ENCODE measurements at regions not wholly inside any gene's neighbourhood (a gene's known extent, or its start where the extent isn't known, plus 50 kb on each side); places are given as distances from the start of the nearest gene placed in this dataset.
A peak's percentile ranks its signal among the peaks of the same experiment; 100 is the strongest.
"Not testable (repeated sequence)": the region's sequence is repeated elsewhere in the genome, so short reads cannot be mapped to it uniquely, and the experiment has no call there.

DNA sequence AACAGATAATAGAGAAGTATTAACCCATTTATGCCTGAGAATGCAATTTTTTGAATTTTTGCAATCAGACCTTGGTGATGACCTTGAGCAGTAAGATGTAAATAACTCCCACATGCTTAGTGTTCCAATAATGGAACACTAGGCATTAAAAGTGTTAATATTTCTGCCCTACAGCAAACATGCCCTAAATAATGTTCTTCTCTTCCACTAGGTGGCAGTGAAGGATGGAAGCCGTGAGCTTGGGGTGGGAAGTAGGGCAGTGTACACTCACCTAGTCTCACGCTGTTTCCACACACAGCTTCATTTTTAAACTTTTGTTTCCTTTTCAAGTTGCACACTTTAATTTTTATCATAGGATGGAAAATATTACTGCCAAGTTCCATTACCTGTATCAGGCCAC lies 613.1 kb upstream of the HS3ST1 start:
- no peak for DNase-seq

GRCh38 chr4:12036450-12036849 lies 607.8 kb upstream of the HS3ST1 start:
- DNase-seq: peak; percentile 45

- no peak for DNase-seq
Observed at GRCh38 chr4:12028258-12028657, 599.6 kb upstream of the HS3ST1 start.

GRCh38 chr4:12022409-12022808 lies 593.7 kb upstream of the HS3ST1 start:
- DNase-seq: no peak

DNA sequence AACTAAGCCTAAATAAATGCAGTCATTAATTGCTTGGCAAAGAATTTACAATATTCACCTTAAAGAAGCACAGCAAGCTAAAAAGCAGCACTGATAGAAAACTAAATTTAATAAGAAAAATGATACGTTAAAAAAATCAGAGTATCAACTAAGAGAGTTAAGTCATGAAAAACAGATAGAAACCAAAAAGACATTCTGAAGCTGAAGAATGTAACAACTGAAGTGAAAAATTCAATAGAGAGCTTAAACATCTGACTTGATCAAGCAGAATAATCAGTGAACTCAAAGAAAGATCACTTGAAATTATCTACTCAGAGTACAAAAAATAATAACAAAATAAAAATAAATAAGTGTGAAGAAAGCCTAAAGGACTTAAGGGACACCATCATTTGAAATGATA lies 588.0 kb upstream of the HS3ST1 start:
- DNase-seq: no peak

DNA sequence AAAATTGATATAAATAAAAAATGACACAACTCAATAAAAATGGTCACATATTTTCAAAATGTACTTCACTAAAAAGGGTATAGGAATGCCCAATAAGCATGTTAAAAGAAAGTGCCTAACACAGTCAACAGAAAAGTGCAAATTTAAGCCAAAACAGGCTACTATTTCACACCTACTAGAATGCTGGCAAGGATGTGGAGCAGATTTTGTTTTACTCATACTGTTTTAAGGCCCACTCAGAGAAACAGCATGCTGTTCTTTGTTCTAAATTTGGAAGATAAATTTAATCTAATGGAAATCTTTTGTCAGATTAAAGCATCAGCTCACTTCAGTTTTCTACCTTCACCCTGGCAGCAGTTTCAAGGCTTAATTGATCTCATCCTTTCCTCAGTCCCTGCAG lies 576.8 kb upstream of the HS3ST1 start:
- DNase-seq: no peak

DNA sequence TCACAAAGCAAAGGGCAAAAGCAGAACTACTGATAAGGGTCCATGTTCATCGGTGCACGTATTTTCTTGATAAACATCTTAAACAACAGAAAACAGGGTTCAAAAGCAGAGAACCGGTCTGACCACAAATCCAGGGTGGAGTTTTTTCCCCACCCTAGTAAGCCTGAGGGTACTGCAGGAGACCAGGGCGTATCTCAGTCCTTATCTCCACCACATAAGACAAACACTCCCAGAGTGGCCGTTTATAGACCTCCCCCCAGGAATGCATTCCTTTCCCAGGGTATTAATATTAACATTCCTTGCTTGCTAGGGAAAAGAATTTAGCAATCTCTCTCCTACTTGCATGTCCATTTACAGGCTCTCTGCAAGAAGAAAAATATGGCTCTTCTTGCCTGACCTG lies 567.9 kb upstream of the HS3ST1 start:
- not testable (repeated sequence) for DNase-seq

DNA sequence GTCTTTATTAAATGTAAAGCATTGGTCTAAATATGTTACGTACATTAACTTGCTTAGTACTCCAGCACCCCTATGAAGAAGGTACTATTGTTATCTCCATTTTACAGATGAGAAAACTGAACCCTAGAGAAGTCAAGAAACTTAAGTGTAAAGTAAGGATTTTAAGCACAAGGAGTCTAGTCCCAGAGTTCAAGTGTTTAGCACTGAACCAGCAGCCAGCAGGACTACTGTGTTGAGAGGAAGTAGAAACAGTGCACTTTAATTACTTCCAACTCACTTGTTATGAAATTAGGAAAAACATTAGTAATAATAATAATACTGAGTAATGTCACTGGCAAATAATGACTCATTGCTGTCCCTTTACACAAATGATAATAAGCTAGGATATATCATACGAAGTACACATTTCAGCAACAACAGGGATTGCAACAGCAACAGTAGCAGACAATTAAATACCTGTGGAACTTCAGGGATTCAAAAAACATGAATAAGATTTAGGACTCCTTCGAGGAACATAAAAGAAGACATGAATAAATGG lies 548.1 kb upstream of the HS3ST1 start:
- no peak for DNase-seq

DNA sequence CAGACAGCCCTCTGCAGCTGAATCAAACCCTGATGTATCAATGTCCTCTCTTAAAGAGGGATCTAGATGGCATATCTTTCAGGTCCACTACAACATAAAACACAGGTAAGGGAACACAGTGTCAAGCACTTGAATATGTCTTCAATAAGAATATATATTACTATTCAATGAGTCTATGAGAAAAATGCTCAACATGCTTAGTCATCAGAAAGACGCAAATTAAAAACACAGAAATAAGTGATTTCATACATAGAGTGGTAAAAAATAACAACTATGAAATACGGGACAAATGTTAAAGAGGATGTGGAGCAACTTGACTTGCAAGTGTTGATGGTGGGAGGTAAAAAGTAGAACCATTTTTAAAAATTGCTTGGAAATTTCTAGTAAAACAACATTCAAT lies 544.6 kb upstream of the HS3ST1 start:
- DNase-seq: no peak

DNA sequence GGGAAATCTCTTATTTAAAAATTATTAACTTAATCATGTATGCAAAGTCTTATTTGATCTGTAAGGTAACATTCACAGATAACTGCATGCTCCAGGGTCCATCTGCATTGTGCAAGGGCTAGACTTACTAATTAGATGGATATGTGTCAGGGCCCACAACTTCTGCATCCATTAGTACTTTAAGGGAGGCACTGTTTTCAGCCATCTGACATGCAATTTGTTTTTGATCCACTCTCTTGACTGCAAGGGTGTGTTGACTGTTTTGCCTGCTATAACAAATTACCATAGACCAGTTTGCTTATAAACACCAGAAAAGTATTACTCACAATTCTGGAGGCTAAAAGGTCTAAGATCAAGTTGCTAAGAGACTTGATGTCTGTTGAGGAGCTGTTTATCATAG lies 542.1 kb upstream of the HS3ST1 start:
- no peak for DNase-seq

DNA sequence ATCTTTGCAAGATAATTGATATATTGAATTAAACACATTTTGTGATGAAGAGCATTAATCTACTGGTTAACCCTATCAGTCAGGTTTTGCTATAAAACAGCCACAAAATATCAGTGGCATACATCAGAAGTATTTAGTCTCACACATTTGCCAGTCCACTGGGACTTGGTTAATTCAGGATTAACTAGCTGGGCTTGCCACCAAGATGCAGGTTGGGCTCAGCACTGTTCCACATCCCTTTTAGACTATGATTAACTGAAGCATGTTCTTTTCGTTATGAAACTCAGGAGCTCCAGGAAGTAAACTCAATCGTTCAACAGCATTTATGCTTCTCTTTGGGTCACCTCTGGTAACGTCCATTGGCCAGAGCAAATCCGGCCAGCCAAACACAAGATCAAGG lies 538.1 kb upstream of the HS3ST1 start:
- no peak for DNase-seq

GRCh38 chr4:11954093-11954492 lies 525.4 kb upstream of the HS3ST1 start:
- DNase-seq: peak; percentile 83

GRCh38 chr4:11949355-11949754 lies 520.7 kb upstream of the HS3ST1 start:
- no peak for DNase-seq

DNA sequence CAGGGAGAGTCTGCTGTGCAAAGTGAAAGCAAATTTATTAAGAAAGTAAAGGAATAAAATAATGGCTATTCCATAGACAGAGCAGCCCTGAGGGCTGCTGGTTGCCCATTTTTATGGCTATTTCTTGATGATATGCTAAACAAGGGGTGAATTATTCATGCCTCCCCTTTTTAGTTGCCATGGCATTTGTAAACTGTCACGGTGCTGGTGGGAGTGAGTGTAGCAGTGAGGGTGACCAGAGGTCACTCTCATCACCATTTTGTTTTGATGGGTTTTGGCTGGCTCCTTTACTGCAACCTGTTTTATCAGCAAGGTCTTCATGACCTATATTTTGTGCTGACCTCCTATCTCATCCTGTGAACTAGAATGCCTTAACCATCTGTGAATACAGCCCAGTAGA lies 518.9 kb upstream of the HS3ST1 start:
- not testable (repeated sequence) for DNase-seq

GRCh38 chr4:11937941-11938340 lies 509.2 kb upstream of the HS3ST1 start:
- no peak for DNase-seq

- no peak for DNase-seq
Observed at GRCh38 chr4:11931266-11931820, 502.6 kb upstream of the HS3ST1 start.

- DNase-seq: no peak
Observed at GRCh38 chr4:11929080-11929479, 500.4 kb upstream of the HS3ST1 start.

DNA sequence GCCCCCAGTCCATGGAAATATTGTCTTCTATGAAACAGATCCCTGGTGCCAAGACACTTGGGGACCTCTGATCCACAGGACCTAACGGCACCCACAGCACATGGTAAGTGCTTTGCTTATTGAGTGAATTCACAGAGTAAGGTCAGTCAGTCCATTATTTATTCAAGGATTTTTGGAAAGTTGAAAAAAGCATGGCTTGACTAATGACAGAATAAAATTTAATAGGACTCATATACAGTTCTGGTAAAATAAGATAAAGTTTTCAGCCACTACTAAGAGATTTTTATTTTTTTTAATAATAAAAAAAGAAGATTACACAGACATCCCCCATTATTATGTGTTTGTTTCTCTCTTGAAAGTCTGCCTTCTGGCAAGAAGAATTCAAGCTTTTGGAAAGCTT lies 490.6 kb upstream of the HS3ST1 start:
- DNase-seq: no peak

GRCh38 chr4:11914406-11914805 lies 485.7 kb upstream of the HS3ST1 start:
- peak; percentile 92 for DNase-seq

DNA sequence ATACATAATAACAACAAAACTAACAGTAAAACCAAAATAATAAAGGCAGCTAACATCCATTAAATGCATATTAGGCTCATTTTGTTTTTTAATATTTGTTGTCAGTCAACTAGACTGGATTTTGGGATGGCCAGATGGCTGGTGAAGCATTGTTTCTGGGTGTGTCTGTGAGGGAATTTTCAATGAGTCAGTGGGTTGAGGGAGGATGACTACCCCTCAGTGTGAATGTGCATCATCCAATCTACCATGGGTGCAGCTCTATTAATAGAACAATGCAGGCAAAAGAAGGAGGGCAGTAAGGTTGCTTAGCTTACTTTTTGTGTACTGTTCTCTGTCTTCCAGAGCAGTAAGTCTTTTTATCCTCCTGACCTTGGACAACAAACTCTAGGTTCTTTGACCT lies 484.2 kb upstream of the HS3ST1 start:
- peak; percentile 30 for DNase-seq

- DNase-seq: no peak
Observed at GRCh38 chr4:11910812-11911211, 482.1 kb upstream of the HS3ST1 start.

DNA sequence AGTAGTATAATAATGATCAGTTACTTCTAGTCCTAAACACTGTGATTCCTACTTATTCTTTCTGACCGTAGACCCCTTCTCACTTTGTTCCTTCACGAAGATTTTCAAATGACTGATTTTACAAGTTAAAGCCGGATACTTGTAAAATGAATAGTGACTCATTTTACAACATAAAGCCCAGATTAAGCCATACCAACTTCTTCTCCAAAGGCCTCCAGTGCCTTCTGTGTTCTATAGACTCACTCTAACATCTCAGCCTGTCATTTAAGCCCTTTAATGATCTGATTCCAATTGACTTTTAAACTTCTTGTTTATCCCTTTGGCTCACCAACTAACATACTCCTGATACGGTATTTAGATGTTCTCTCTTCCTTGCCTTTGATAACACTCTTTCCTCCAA lies 480.0 kb upstream of the HS3ST1 start:
- DNase-seq: no peak

- DNase-seq: no peak
Observed at GRCh38 chr4:11908205-11908604, 479.5 kb upstream of the HS3ST1 start.

- peak; percentile 56 for DNase-seq
Observed at GRCh38 chr4:11904846-11905739, 476.4 kb upstream of the HS3ST1 start.
